CD4-positive, alpha-beta T cell treated with Interferon gamma for 1 hour (primary cell): ENCODE measurements at regions not wholly inside any gene's neighbourhood (a gene's known extent, or its start where the extent isn't known, plus 50 kb on each side); places are given as distances from the start of the nearest gene placed in this dataset.
"Not testable (repeated sequence)": the region's sequence is repeated elsewhere in the genome, so short reads cannot be mapped to it uniquely, and the experiment has no call there.

Experiments used
- DNase-seq: peaks from one replicate; pipeline ENCODE4 v3.0.0-alpha.2; 2020

- DNase-seq, result no peak
These were observed 128.0 kb downstream of the BARX2 start for GRCh38 chr11:129503646-129504045.

GRCh38 chr11:129505266-129505665, 129.6 kb downstream of the BARX2 start:
- no peak for DNase-seq

GRCh38 chr11:129508163-129508562, 132.5 kb downstream of the BARX2 start:
- no peak for DNase-seq

GRCh38 chr11:129528296-129528695, 152.6 kb downstream of the BARX2 start:
- DNase-seq, result no peak

GRCh38 chr11:129530154-129530895, 154.7 kb downstream of the BARX2 start:
- DNase-seq, result no peak

- no peak for DNase-seq
These were observed 157.7 kb downstream of the BARX2 start for GRCh38 chr11:129533395-129533794.

- no peak for DNase-seq
These were observed 160.7 kb downstream of the BARX2 start for GRCh38 chr11:129536338-129536737.

GRCh38 chr11:129538323-129538722, 162.7 kb downstream of the BARX2 start:
- no peak for DNase-seq

- DNase-seq, result no peak
These were observed 168.1 kb downstream of the BARX2 start for GRCh38 chr11:129543515-129544290.

- no peak for DNase-seq
These were observed 169.0 kb downstream of the BARX2 start for GRCh38 chr11:129544691-129545090.

GRCh38 chr11:129546266-129546665, 170.6 kb downstream of the BARX2 start:
- DNase-seq, result no peak

- no peak for DNase-seq
These were observed 181.8 kb downstream of the BARX2 start for GRCh38 chr11:129557421-129557820.

- no peak for DNase-seq
These were observed 193.4 kb downstream of the BARX2 start for GRCh38 chr11:129569007-129569406.

- not testable (repeated sequence) for DNase-seq
These were observed 197.0 kb downstream of the BARX2 start for GRCh38 chr11:129572667-129573066.

GRCh38 chr11:129573161-129573560, 197.5 kb downstream of the BARX2 start:
- no peak for DNase-seq

GRCh38 chr11:129574431-129574830, 198.8 kb downstream of the BARX2 start:
- DNase-seq, result no peak

- DNase-seq, result no peak
These were observed 201.0 kb downstream of the BARX2 start for GRCh38 chr11:129576652-129577051.

GRCh38 chr11:129578006-129578405, 202.4 kb downstream of the BARX2 start:
- DNase-seq, result no peak

GRCh38 chr11:129580278-129580677, 204.6 kb downstream of the BARX2 start:
- no peak for DNase-seq

- no peak for DNase-seq
These were observed 208.7 kb downstream of the BARX2 start for GRCh38 chr11:129584316-129584715.

- DNase-seq, result no peak
These were observed 213.7 kb downstream of the BARX2 start for GRCh38 chr11:129589190-129589860.

GRCh38 chr11:129590030-129590752, 214.5 kb downstream of the BARX2 start:
- DNase-seq, result no peak
